Lower leg skin (tissue), 3 donors: ENCODE measurements at regions not wholly inside any gene's neighbourhood (a gene's known extent, or its start where the extent isn't known, plus 50 kb on each side); places are given as distances from the start of the nearest gene placed in this dataset.

ENCODE experiments used
- POLR2A ChIP-seq, 2 donors: fragments of 450-650 bp; IDR thresholded peaks; one replicate each; pipeline ENCODE4 v1.6.1; 2016 to 2017; ENCODE audit warnings: antibody characterized with exemption in 2 of 2, mild to moderate bottlenecking in 1 of 2, moderate library complexity in 1 of 2
- TF ChIP-seq, protein P1 (sequence below), 3 donors: fragments of 450-650 bp; IDR thresholded peaks; one replicate each; pipeline ENCODE4 v1.5.1; 2016; ENCODE audit warnings: antibody characterized with exemption in 3 of 3, mild to moderate bottlenecking in 3 of 3, moderate library complexity in 2 of 3

DNA sequence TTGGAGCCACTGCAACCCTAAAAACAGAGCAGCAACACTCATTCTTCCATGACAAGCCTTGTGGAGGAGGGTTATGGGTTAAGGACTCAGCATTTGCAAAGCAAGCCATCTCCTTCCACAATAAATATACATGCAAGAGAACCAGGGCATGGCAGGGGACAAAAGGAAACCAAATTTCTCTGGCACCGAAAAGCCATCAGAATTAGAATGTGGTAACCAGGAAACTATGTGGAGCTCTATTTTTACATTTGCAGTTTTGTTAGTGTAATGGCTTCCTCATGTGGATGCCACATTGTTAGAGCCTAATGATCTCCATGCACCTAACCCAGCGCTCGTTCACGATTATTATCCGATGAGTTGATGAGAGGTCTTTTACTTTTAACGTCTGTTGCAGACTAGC, 91.7 kb downstream of the NAV1 start:
- TF ChIP-seq, protein P1, sequence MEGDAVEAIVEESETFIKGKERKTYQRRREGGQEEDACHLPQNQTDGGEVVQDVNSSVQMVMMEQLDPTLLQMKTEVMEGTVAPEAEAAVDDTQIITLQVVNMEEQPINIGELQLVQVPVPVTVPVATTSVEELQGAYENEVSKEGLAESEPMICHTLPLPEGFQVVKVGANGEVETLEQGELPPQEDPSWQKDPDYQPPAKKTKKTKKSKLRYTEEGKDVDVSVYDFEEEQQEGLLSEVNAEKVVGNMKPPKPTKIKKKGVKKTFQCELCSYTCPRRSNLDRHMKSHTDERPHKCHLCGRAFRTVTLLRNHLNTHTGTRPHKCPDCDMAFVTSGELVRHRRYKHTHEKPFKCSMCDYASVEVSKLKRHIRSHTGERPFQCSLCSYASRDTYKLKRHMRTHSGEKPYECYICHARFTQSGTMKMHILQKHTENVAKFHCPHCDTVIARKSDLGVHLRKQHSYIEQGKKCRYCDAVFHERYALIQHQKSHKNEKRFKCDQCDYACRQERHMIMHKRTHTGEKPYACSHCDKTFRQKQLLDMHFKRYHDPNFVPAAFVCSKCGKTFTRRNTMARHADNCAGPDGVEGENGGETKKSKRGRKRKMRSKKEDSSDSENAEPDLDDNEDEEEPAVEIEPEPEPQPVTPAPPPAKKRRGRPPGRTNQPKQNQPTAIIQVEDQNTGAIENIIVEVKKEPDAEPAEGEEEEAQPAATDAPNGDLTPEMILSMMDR (IDR thresholded peaks at IDR 0.05) = no peak
- TF ChIP-seq POLR2A (IDR thresholded peaks at IDR 0.05) = no peak
